ENCODE measurements at regions not wholly inside any gene's neighbourhood (a gene's known extent, or its start where the extent isn't known, plus 50 kb on each side); places are given as distances from the start of the nearest gene placed in this dataset.

DNA sequence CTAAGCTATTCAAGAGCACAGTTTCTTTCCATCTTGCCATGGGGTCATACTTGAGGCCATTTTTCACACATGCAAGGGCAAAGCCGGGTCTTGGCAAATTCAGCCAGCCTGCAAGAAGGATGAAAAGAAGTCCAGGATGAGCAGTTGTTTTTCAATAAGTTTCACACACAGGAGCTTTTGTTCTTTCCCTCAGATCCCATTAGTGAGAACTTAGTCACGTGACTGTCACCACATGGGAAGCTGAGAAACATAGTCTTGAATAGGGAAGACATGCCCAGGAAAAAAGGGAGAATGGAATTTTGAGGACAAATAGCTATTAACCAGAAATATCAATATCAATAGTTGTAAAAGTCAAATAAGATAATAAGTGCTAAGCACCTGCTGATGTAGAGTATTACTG lies 137.7 kb downstream of the AHR start:
- TF ChIP-seq POLR2AphosphoS5 (IDR thresholded peaks at IDR 0.05; ENCODE audit: low read depth, low read length) (no peak), POLR2A (IDR thresholded peaks at IDR 0.05; ENCODE audit: low read depth, low read length) (no peak), SPI1 (IDR thresholded peaks at IDR 0.05; ENCODE audit: low read depth, low read length) (no peak)
